HEK293 (cell line): ENCODE measurements at regions not wholly inside any gene's neighbourhood (a gene's known extent, or its start where the extent isn't known, plus 50 kb on each side); places are given as distances from the start of the nearest gene placed in this dataset.

Source experiments
- ATF2 ChIP-seq: fragments of 450-650 bp; formaldehyde crosslinking; IDR thresholded peaks from 2 replicates; pipeline ENCODE4 v1.5.1; 2016; ENCODE audit warnings: missing biosample characterization, missing genetic modification characterization, low read depth
- CTCF ChIP-seq: fragments of 450-650 bp; formaldehyde crosslinking; IDR thresholded peaks from 2 replicates; pipeline ENCODE4 v1.5.1; 2016; ENCODE audit warnings: missing biosample characterization, missing genetic modification characterization
- ZBTB7A ChIP-seq: fragments of 450-650 bp; formaldehyde crosslinking; IDR thresholded peaks from 2 replicates; pipeline ENCODE4 v1.5.1; 2016; ENCODE audit warnings: low read depth, missing biosample characterization, missing genetic modification characterization
- ZFP41 ChIP-seq: fragments of 450-650 bp; formaldehyde crosslinking; IDR thresholded peaks from 2 replicates; pipeline ENCODE4 v1.5.1; 2016; ENCODE audit warnings: missing biosample characterization, missing genetic modification characterization, borderline replicate concordance
- ZNF211 ChIP-seq: fragments of 450-650 bp; formaldehyde crosslinking; IDR thresholded peaks from 2 replicates; pipeline ENCODE4 v1.5.1; 2016; ENCODE audit warnings: low read depth, missing biosample characterization, missing genetic modification characterization
- ZNF530 ChIP-seq: fragments of 450-650 bp; formaldehyde crosslinking; IDR thresholded peaks from 2 replicates; pipeline ENCODE4 v1.5.1; 2016; ENCODE audit warnings: low read depth, missing biosample characterization, missing genetic modification characterization
- ZNF629 ChIP-seq: fragments of 450-650 bp; formaldehyde crosslinking; IDR thresholded peaks from 2 replicates; pipeline ENCODE4 v1.5.1; 2017; ENCODE audit warnings: missing biosample characterization, missing genetic modification characterization
- ZNF792 ChIP-seq: fragments of 450-650 bp; formaldehyde crosslinking; IDR thresholded peaks from 2 replicates; pipeline ENCODE4 v1.5.1; 2016; ENCODE audit warnings: missing biosample characterization, missing genetic modification characterization
- ZSCAN30 ChIP-seq: fragments of 450-650 bp; IDR thresholded peaks from 2 replicates; pipeline ENCODE4 v1.5.1; 2018; ENCODE audit warnings: missing biosample characterization, mild to moderate bottlenecking, missing genetic modification characterization, moderate library complexity

- no peak for TF ChIP-seq ZNF211 (tag by site-specific recombination)
- no peak for TF ChIP-seq CTCF (tag by site-specific recombination)
- no peak for TF ChIP-seq ZSCAN30 (tag by site-specific recombination)
- TF ChIP-seq ATF2 (tag by site-specific recombination), result no peak
- no peak for TF ChIP-seq ZNF530 (tag by site-specific recombination)
- TF ChIP-seq ZNF629 (tag by site-specific recombination), result no peak
- no peak for TF ChIP-seq ZFP41
- no peak for TF ChIP-seq ZBTB7A (tag by site-specific recombination)
- TF ChIP-seq ZNF792 (tag by site-specific recombination), result no peak
Observed at GRCh38 chr15:85986116-85986515, 93.6 kb upstream of the AGBL1 start.
